ENCODE measurements at regions not wholly inside any gene's neighbourhood (a gene's known extent, or its start where the extent isn't known, plus 50 kb on each side); places are given as distances from the start of the nearest gene placed in this dataset.

- TF ChIP-seq CTCF (IDR thresholded peaks at IDR 0.05): no peak
- no peak for TF ChIP-seq ZBTB33 (IDR thresholded peaks at IDR 0.05; ENCODE audit: borderline replicate concordance, low read depth)
- TF ChIP-seq JUND (IDR thresholded peaks at IDR 0.05): no peak
- TF ChIP-seq TEAD4 (IDR thresholded peaks at IDR 0.05; ENCODE audit: borderline replicate concordance, insufficient read depth): no peak
- no peak for TF ChIP-seq USF1 (IDR thresholded peaks at IDR 0.05; ENCODE audit: borderline replicate concordance, low read depth)
- no peak for TF ChIP-seq FOXJ3 (CRISPR knock-in tag; IDR thresholded peaks at IDR 0.05)
- no peak for TF ChIP-seq SIN3A (IDR thresholded peaks at IDR 0.05; ENCODE audit: borderline replicate concordance, low read depth, low read length)
These were observed 84.8 kb upstream of the BTBD3 start (continued) for GRCh38 chr20:11832851-11833250.

- Histone ChIP-seq H3F3A (replicated peaks; ENCODE audit: insufficient read depth) (no peaks in the 10 kb centered on the region), H3K9ac (no peak overlapping the region), H4K20me1 (ENCODE audit: insufficient read depth) (no peaks in the 10 kb centered on the region), H3K27me3 (ENCODE audit: insufficient read depth) (no peaks in the 10 kb centered on the region), H3K9me3 (no peaks in the 10 kb centered on the region), H3K4me1 (ENCODE audit: control insufficient read depth in 1 of 2, insufficient read depth in 2 of 2, low read depth in 1 of 2, low read length in 1 of 2) (no peaks in the 10 kb centered on the region), H3K9me2 (no peaks in the 10 kb centered on the region), H3K79me2 (ENCODE audit: insufficient read depth) (no peaks in the 10 kb centered on the region), H3K27ac (ENCODE audit: low read depth in 2 of 2, low read length in 1 of 2) (no peak overlapping the region), H3K4me3 (ENCODE audit: low read depth in 2 of 2, low read length in 1 of 2) (no peak overlapping the region), H3K4me2 (no peak overlapping the region), H2AFZ (ENCODE audit: low read depth) (no peak overlapping the region), H3K36me3 (replicated peaks in 1 of 2; ENCODE audit: control insufficient read depth in 1 of 2, insufficient read depth in 2 of 2, low read length in 1 of 2) (no peaks in the 10 kb centered on the region)
- TF ChIP-seq ZBTB33 (IDR thresholded peaks at IDR 0.05; ENCODE audit: borderline replicate concordance, low read depth) (no peak), CTCF (IDR thresholded peaks at IDR 0.05) (no peak), FOSL2 (IDR thresholded peaks at IDR 0.05; ENCODE audit: borderline replicate concordance, low read depth) (no peak), GABPA (IDR thresholded peaks at IDR 0.05; ENCODE audit: low read depth) (no peak), MEF2A (IDR thresholded peaks at IDR 0.05; ENCODE audit: borderline replicate concordance, low read depth) (no peak)
- DNase-seq: no peak
- POLR2A ChIA-PET: no interaction called here
- CTCF ChIA-PET: no interaction called here
- WGBS (ENCODE audit: low lambda C conversion rate): 33% methylated on average over 3 of the region's 3 CpGs
These were observed 83.9 kb upstream of the BTBD3 start for GRCh38 chr20:11833825-11834224.
